Type B pancreatic cell (in vitro differentiated cells): ENCODE measurements at regions not wholly inside any gene's neighbourhood (a gene's known extent, or its start where the extent isn't known, plus 50 kb on each side); places are given as distances from the start of the nearest gene placed in this dataset.

Experiments
- DNase-seq: peaks from one replicate; pipeline ENCODE4 v3.0.0; 2021; ENCODE audit warnings: mixed read lengths; ENCODE audit not compliant: unreplicated experiment; ENCODE audit errors: extremely low spot score
- H3K27ac Mint-ChIP-seq: 2 replicates; pipeline ENCODE4 v1.8.0; 2021; ENCODE audit warnings: mild to moderate bottlenecking, mixed read lengths
- H3K27me3 Mint-ChIP-seq: 2 replicates; pipeline ENCODE4 v1.8.0; 2021; ENCODE audit warnings: mixed read lengths
- H3K36me3 Mint-ChIP-seq: 2 replicates; pipeline ENCODE4 v1.8.0; 2021; ENCODE audit warnings: mixed read lengths
- H3K4me1 Mint-ChIP-seq: one replicate; pipeline ENCODE4 v1.8.0; 2021; ENCODE audit warnings: mixed read lengths; ENCODE audit not compliant: unreplicated experiment
- H3K4me3 Mint-ChIP-seq: 2 replicates; pipeline ENCODE4 v1.8.0; 2021; ENCODE audit warnings: mild to moderate bottlenecking, mixed read lengths
- H3K9me3 Mint-ChIP-seq: 2 replicates; pipeline ENCODE4 v1.8.0; 2021; ENCODE audit warnings: mixed read lengths
- CTCF ChIP-seq: fragments of 200-600 bp; sonication (generic); conservative IDR thresholded peaks from 2 replicates; pipeline ENCODE4 v1.5.0; 2021; ENCODE audit warnings: antibody characterized with exemption, mild to moderate bottlenecking

GRCh38 chr6:27135087-27135657, 112.3 kb upstream of the PRSS16 start:
- Mint-ChIP-seq H3K36me3 (no peaks in the 10 kb centered on the region), H3K4me3 (peak overlapping the region; percentile 46), H3K27me3 (no peaks in the 10 kb centered on the region), H3K9me3 (no peaks in the 10 kb centered on the region), H3K27ac (no peak overlapping the region), H3K4me1 (peaks cover 21% of the 10 kb centered on the region)
- DNase-seq = no peak
- TF ChIP-seq CTCF = no peak

- H3K27ac Mint-ChIP-seq = no peak overlapping the region
- DNase-seq = no peak
- no peaks in the 10 kb centered on the region for H3K36me3 Mint-ChIP-seq
- TF ChIP-seq CTCF = no peak
- H3K9me3 Mint-ChIP-seq = no peaks in the 10 kb centered on the region
- H3K4me3 Mint-ChIP-seq = no peak overlapping the region
- H3K4me1 Mint-ChIP-seq = peaks cover 25% of the 10 kb centered on the region
- H3K27me3 Mint-ChIP-seq = no peaks in the 10 kb centered on the region
These were observed 111.3 kb upstream of the PRSS16 start for GRCh38 chr6:27136077-27136644.

GRCh38 chr6:27136978-27137814, 110.3 kb upstream of the PRSS16 start:
- H3K36me3 Mint-ChIP-seq = no peaks in the 10 kb centered on the region
- no peak for DNase-seq
- H3K27me3 Mint-ChIP-seq = no peaks in the 10 kb centered on the region
- no peak overlapping the region for H3K27ac Mint-ChIP-seq
- no peak for TF ChIP-seq CTCF
- H3K4me3 Mint-ChIP-seq = peak overlapping the region; percentile 60
- H3K9me3 Mint-ChIP-seq = no peaks in the 10 kb centered on the region
- H3K4me1 Mint-ChIP-seq = peaks cover 32% of the 10 kb centered on the region

- peaks cover 28% of the 10 kb centered on the region for H3K4me1 Mint-ChIP-seq
- no peaks in the 10 kb centered on the region for H3K36me3 Mint-ChIP-seq
- TF ChIP-seq CTCF = no peak
- H3K9me3 Mint-ChIP-seq = no peaks in the 10 kb centered on the region
- H3K27ac Mint-ChIP-seq = peak overlapping the region; percentile 99
- no peaks in the 10 kb centered on the region for H3K27me3 Mint-ChIP-seq
- peak overlapping the region; percentile 98 for H3K4me3 Mint-ChIP-seq
- DNase-seq = no peak
These were observed 109.1 kb upstream of the PRSS16 start for GRCh38 chr6:27138406-27138805.

- H3K4me1 Mint-ChIP-seq = peaks cover 24% of the 10 kb centered on the region
- DNase-seq = peak; percentile 77
- peak overlapping the region; percentile 99 for H3K27ac Mint-ChIP-seq
These were observed 108.4 kb upstream of the PRSS16 start for GRCh38 chr6:27138837-27139755.

More at GRCh38 chr6:27138837-27139755, 108.4 kb upstream of the PRSS16 start:
- Mint-ChIP-seq H3K27me3 (no peaks in the 10 kb centered on the region), H3K9me3 (no peaks in the 10 kb centered on the region), H3K4me3 (peak overlapping the region; percentile 98), H3K36me3 (no peaks in the 10 kb centered on the region)
- peak; percentile 33 for TF ChIP-seq CTCF
